Trophoblast cell (in vitro differentiated cells and primary cell): ENCODE measurements at regions not wholly inside any gene's neighbourhood (a gene's known extent, or its start where the extent isn't known, plus 50 kb on each side); places are given as distances from the start of the nearest gene placed in this dataset.

Source experiments
- DNase-seq, 2 donors: peaks; one replicate each; pipeline ENCODE4 v3.0.0-alpha.2; 2016
- H2AFZ ChIP-seq: 2 replicates; pipeline ENCODE4 v1.6.1; 2013; ENCODE audit warnings: low read length, moderate library complexity, mild to moderate bottlenecking; ENCODE audit not compliant: insufficient read depth, poor library complexity
- H2AK5ac ChIP-seq: 2 replicates; pipeline ENCODE4 v1.6.1; 2013; ENCODE audit warnings: mild to moderate bottlenecking, low read length
- H2BK120ac ChIP-seq: 2 replicates; pipeline ENCODE4 v1.6.1; 2013; ENCODE audit warnings: low read length, mild to moderate bottlenecking, moderate library complexity; ENCODE audit not compliant: insufficient read depth, poor library complexity
- H2BK12ac ChIP-seq: 2 replicates; pipeline ENCODE4 v1.6.1; 2013; ENCODE audit warnings: mild to moderate bottlenecking, low read length, moderate library complexity
- H2BK5ac ChIP-seq: 2 replicates; pipeline ENCODE4 v1.6.1; 2013; ENCODE audit warnings: low read length, low read depth, moderate library complexity, mild to moderate bottlenecking; ENCODE audit not compliant: poor library complexity
- H3K14ac ChIP-seq: 2 replicates; pipeline ENCODE4 v1.6.1; 2013; ENCODE audit warnings: mild to moderate bottlenecking, low read length
- H3K18ac ChIP-seq: 2 replicates; pipeline ENCODE4 v1.6.1; 2013; ENCODE audit warnings: mild to moderate bottlenecking, low read length
- H3K23ac ChIP-seq: 2 replicates; pipeline ENCODE4 v1.6.1; 2013; ENCODE audit warnings: low read length
- H3K27ac ChIP-seq: 2 replicates; pipeline ENCODE4 v1.5.1; 2013; ENCODE audit warnings: low read depth, mild to moderate bottlenecking, inconsistent platforms, low read length, moderate library complexity
- H3K27me3 ChIP-seq: 2 replicates; pipeline ENCODE4 v1.6.1; 2013; ENCODE audit warnings: inconsistent platforms, mild to moderate bottlenecking, low read length, moderate library complexity; ENCODE audit not compliant: insufficient read depth
- H3K36me3 ChIP-seq, 2 experiments: 1 replicate in 1 of 2; 2 replicates in 1 of 2; pipeline ENCODE4 v1.6.1; 2013; ENCODE audit warnings: low read length in 2 of 2, mild to moderate bottlenecking in 2 of 2, moderate library complexity in 1 of 2; ENCODE audit not compliant: insufficient read depth in 2 of 2, control insufficient read depth in 1 of 2
- H3K4ac ChIP-seq: 2 replicates; pipeline ENCODE4 v1.6.1; 2013; ENCODE audit warnings: low read depth, mild to moderate bottlenecking, low read length, moderate library complexity
- H3K4me1 ChIP-seq, 2 experiments: 1 replicate in 1 of 2; 2 replicates in 1 of 2; pipeline ENCODE4 v1.6.1; 2013; ENCODE audit warnings: low read length in 2 of 2, mild to moderate bottlenecking in 2 of 2, moderate library complexity in 1 of 2; ENCODE audit not compliant: insufficient read depth in 2 of 2, control insufficient read depth in 1 of 2
- H3K4me2 ChIP-seq: 2 replicates; pipeline ENCODE4 v1.6.1; 2013; ENCODE audit warnings: inconsistent platforms, mild to moderate bottlenecking, low read length, moderate library complexity
- H3K4me3 ChIP-seq: 2 replicates; pipeline ENCODE4 v1.5.1; 2013; ENCODE audit warnings: mild to moderate bottlenecking, low read depth, low read length, inconsistent platforms
- H3K79me1 ChIP-seq: one replicate; pipeline ENCODE4 v1.6.1; 2013; ENCODE audit warnings: low read length
- H3K79me2 ChIP-seq: 2 replicates; pipeline ENCODE4 v1.6.1; 2013; ENCODE audit warnings: low read length, mild to moderate bottlenecking; ENCODE audit not compliant: control insufficient read depth, insufficient read depth, poor library complexity
- H3K9ac ChIP-seq: 2 replicates; pipeline ENCODE4 v1.6.1; 2013; ENCODE audit warnings: mild to moderate bottlenecking, low read length
- H3K9me3 ChIP-seq: 2 replicates; pipeline ENCODE4 v1.6.1; 2013; ENCODE audit warnings: low read depth, mild to moderate bottlenecking, control low read depth, inconsistent platforms, low read length; ENCODE audit not compliant: insufficient read depth
- H4K12ac ChIP-seq: 2 replicates; pipeline ENCODE4 v1.6.1; 2013; ENCODE audit warnings: low read depth, mild to moderate bottlenecking, low read length, moderate library complexity
- H4K8ac ChIP-seq: 2 replicates; pipeline ENCODE4 v1.6.1; 2013; ENCODE audit warnings: low read depth, mild to moderate bottlenecking, low read length, moderate library complexity
- H4K91ac ChIP-seq: one replicate; pipeline ENCODE4 v1.6.1; 2013; ENCODE audit warnings: low read depth, mild to moderate bottlenecking, low read length, moderate library complexity
- WGBS: extraction: QIAGEN DNeasy Blood & Tissue Kit; methylation state at CpG from one replicate; pipeline ENCODE4 v1.1.7; 2013; ENCODE audit warnings: missing lambda C conversion rate; ENCODE audit not compliant: insufficient read length, insufficient coverage; ENCODE audit errors: extremely low coverage; 5-methylcytosine and 5-hydroxymethylcytosine counted together

DNA sequence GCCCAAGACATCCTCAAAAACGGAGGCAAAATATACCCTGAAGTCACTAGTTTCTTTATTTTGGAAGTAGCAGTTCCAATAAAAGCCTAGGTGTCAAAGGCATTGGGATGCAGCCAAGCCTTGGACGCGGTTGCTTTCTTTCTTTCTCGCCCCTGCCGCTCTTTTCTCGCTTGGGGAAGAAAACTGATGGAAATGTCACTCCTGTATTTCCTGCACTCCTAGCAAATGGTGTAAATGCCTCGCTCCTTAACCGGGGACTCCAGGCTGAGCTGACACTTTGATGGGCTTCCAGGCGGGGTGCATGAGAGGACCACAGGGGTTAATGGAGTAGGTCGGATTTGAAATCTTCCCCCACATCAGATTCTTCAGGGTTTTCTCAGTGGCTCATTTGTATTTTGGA lies 114.1 kb downstream of the FOXL1 start:
- no peak overlapping the region for H2AK5ac ChIP-seq
- H4K91ac ChIP-seq, result no peak overlapping the region
- no peak overlapping the region for H3K9ac ChIP-seq
- H3K23ac ChIP-seq, result no peak overlapping the region
- H3K79me1 ChIP-seq, result no peaks in the 10 kb centered on the region
- H3K14ac ChIP-seq, result no peak overlapping the region
- no peak overlapping the region for H3K18ac ChIP-seq
- H4K8ac ChIP-seq, result no peak overlapping the region
- no peak overlapping the region for H3K4me2 ChIP-seq
- H3K9me3 ChIP-seq, result peaks cover 4% of the 10 kb centered on the region
- H3K27me3 ChIP-seq, result no peaks in the 10 kb centered on the region
- no peak overlapping the region for H3K4me3 ChIP-seq
- DNase-seq, result no peak
- H3K36me3 ChIP-seq, result no peaks in the 10 kb centered on the region
- H2BK120ac ChIP-seq, result no peak overlapping the region
- H3K4ac ChIP-seq, result no peak overlapping the region
- no peak overlapping the region for H3K27ac ChIP-seq
- H3K79me2 ChIP-seq, result no peaks in the 10 kb centered on the region
- H2BK12ac ChIP-seq, result no peak overlapping the region
- WGBS, result no CpG with 5 or more reads among the region's 10 CpGs
- H2BK5ac ChIP-seq, result no peak overlapping the region
- H4K12ac ChIP-seq, result no peak overlapping the region
- no peak overlapping the region for H2AFZ ChIP-seq
- no peaks in the 10 kb centered on the region for H3K4me1 ChIP-seq

DNA sequence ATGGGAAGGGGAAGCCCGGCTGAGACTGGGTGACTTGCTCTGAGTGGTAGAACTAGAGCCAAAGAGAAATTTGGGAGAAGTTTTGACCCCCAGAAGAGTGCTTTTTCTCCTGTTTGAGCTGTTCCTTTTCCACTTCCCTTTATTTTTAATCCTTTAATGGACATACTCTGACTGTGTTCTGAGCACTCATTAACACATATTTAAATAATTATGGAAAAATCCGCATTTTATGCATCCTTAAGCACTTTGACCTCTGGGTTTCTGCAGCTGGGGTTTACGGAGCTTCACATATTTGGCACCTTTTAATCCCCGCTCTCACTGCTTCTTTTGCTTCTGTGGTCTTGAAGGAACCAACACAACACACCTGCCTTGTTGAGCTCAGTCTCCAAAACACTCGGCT lies 114.7 kb downstream of the FOXL1 start:
- H4K8ac ChIP-seq, result no peak overlapping the region
- H2BK12ac ChIP-seq, result no peak overlapping the region
- no peak overlapping the region for H3K9ac ChIP-seq
- no peak overlapping the region for H3K27ac ChIP-seq
- H2AK5ac ChIP-seq, result no peak overlapping the region
- H3K23ac ChIP-seq, result no peak overlapping the region
- H3K27me3 ChIP-seq, result no peaks in the 10 kb centered on the region
- H3K14ac ChIP-seq, result no peak overlapping the region
- H3K79me1 ChIP-seq, result no peaks in the 10 kb centered on the region
- no peak overlapping the region for H2AFZ ChIP-seq
- H3K36me3 ChIP-seq, result no peaks in the 10 kb centered on the region
- H4K12ac ChIP-seq, result no peak overlapping the region
- WGBS, result no CpG with 5 or more reads among the region's 5 CpGs
- no peak overlapping the region for H3K4me3 ChIP-seq
- no peak overlapping the region for H4K91ac ChIP-seq
- no peaks in the 10 kb centered on the region for H3K79me2 ChIP-seq
- no peak overlapping the region for H2BK120ac ChIP-seq
- no peak overlapping the region for H3K4me2 ChIP-seq
- no peak overlapping the region for H3K4ac ChIP-seq
- H2BK5ac ChIP-seq, result no peak overlapping the region
- no peak overlapping the region for H3K18ac ChIP-seq
- peaks cover 4% of the 10 kb centered on the region for H3K9me3 ChIP-seq
- DNase-seq, result no peak
- no peaks in the 10 kb centered on the region for H3K4me1 ChIP-seq

DNA sequence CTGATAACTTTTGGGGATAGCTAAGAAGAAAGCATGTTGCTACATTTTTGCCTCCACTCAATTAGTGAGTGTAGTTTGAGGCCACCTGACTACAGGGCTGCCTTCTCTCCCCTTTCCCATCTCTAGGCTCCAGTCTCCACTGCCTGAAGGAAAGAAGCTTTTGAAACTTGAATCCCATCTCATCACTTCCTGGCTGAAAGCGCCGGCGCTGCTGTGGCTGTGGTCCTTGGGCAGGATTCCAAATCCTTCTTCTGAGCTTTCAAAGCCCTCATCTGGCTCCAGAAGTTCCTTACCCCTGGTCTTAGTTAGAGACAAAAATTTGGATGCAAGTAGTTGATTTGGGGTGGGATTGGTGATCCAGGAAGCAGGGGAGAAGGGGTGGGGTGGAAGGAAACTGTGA lies 119.4 kb downstream of the FOXL1 start:
- Histone ChIP-seq H3K4me1 (no peaks in the 10 kb centered on the region), H3K18ac (no peak overlapping the region), H3K27me3 (no peaks in the 10 kb centered on the region), H3K4me3 (no peak overlapping the region), H3K9ac (no peak overlapping the region), H3K14ac (no peak overlapping the region), H3K4me2 (no peak overlapping the region), H2BK12ac (no peak overlapping the region), H4K91ac (no peak overlapping the region), H2BK5ac (no peak overlapping the region), H2BK120ac (no peak overlapping the region), H3K36me3 (no peaks in the 10 kb centered on the region), H2AK5ac (no peak overlapping the region), H3K79me1 (no peaks in the 10 kb centered on the region), H2AFZ (no peak overlapping the region), H3K79me2 (no peaks in the 10 kb centered on the region), H3K23ac (no peak overlapping the region), H4K8ac (no peak overlapping the region), H3K27ac (no peak overlapping the region), H3K9me3 (peaks cover 6% of the 10 kb centered on the region), H3K4ac (no peak overlapping the region), H4K12ac (no peak overlapping the region)
- no CpG with 5 or more reads among the region's 3 CpGs for WGBS
- no peak for DNase-seq

DNA sequence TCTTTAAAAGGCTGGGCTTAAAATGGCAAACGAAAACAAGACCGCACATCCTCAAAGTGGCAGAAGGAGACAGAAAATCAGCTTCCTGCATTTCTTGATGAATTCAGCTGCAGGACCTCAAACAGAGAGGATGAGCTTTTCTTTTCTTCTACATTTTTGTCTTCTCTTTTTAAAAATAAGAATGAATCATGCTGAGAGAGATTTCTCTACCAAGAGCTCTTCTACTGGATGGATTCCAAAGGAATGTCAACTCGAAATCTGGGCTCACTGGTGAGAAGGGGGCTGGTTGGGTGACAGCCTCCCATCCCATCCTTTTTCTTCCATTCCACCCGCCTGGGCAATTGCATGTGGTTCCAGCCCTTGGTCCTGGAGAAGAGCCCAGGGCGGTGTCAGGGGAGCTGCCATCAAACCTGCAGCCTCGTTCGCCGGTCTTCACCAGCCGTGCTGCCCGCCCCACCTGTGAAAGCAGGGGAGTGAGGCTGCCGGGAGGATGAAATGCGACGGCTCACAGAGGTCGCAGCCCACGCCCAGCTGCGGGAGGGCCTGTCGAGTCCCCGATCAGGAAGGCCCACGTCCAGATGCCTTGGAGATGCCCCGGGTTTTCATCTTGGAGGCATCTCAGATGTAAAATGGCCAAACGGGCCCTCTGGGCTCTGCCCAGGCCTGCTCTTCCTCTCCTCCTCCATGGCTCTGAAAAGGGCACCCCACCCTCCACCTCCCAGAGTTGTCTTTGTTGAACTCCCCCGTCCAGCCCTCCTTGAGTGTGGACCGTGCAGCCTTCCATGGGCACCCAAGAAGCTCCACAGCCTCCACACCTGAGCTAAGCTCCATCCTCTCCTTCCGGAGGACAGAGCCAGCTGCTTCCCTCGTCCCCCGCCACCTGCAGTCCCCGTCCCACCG lies 121.9 kb downstream of the FOXL1 start:
- Histone ChIP-seq H3K9ac (no peak overlapping the region), H3K79me2 (no peaks in the 10 kb centered on the region), H2BK12ac (no peak overlapping the region), H3K23ac (no peak overlapping the region), H4K91ac (no peak overlapping the region), H3K4me2 (no peak overlapping the region), H2AFZ (no peak overlapping the region), H3K9me3 (peaks cover 1% of the 10 kb centered on the region), H3K18ac (no peak overlapping the region), H4K12ac (no peak overlapping the region), H3K36me3 (no peaks in the 10 kb centered on the region), H3K79me1 (no peaks in the 10 kb centered on the region), H3K27me3 (no peaks in the 10 kb centered on the region), H3K14ac (no peak overlapping the region), H3K4me1 (no peaks in the 10 kb centered on the region), H3K27ac (no peak overlapping the region), H4K8ac (no peak overlapping the region), H3K4me3 (no peak overlapping the region), H2AK5ac (no peak overlapping the region), H3K4ac (no peak overlapping the region), H2BK120ac (no peak overlapping the region), H2BK5ac (no peak overlapping the region)
- no peak for DNase-seq
- no CpG with 5 or more reads among the region's 28 CpGs for WGBS
